HG03565 (cell line): ENCODE measurements at regions not wholly inside any gene's neighbourhood (a gene's known extent, or its start where the extent isn't known, plus 50 kb on each side); places are given as distances from the start of the nearest gene placed in this dataset.
"Not testable (repeated sequence)": the region's sequence is repeated elsewhere in the genome, so short reads cannot be mapped to it uniquely, and the experiment has no call there.

Experiments used
- ATAC-seq: cut with Tn5 transposase; IDR thresholded peaks from one replicate; pipeline ENCODE4 v1.9.1; 2021; ENCODE audit warnings: mild to moderate bottlenecking, moderate library complexity; ENCODE audit not compliant: unreplicated experiment

- ATAC-seq = no peak
Observed at GRCh38 chr12:124654666-124655047, 87.2 kb upstream of the NCOR2 start.

- no peak for ATAC-seq
Observed at GRCh38 chr12:124653169-124653931, 85.9 kb upstream of the NCOR2 start.

GRCh38 chr12:124652661-124653060 lies 85.2 kb upstream of the NCOR2 start:
- ATAC-seq = no peak

GRCh38 chr12:124651516-124652273 lies 84.3 kb upstream of the NCOR2 start:
- no peak for ATAC-seq

- ATAC-seq = no peak
Observed at GRCh38 chr12:124650912-124651311, 83.5 kb upstream of the NCOR2 start.

GRCh38 chr12:124648710-124649384 lies 81.4 kb upstream of the NCOR2 start:
- ATAC-seq = no peak

- no peak for ATAC-seq
Observed at GRCh38 chr12:124647316-124647715, 79.9 kb upstream of the NCOR2 start.

GRCh38 chr12:124646385-124647230 lies 79.2 kb upstream of the NCOR2 start:
- ATAC-seq = no peak

GRCh38 chr12:124645530-124646244 lies 78.3 kb upstream of the NCOR2 start:
- ATAC-seq = no peak

- not testable (repeated sequence) for ATAC-seq
Observed at GRCh38 chr12:124643768-124644167, 76.4 kb upstream of the NCOR2 start.

- no peak for ATAC-seq
Observed at GRCh38 chr12:124642105-124642504, 74.7 kb upstream of the NCOR2 start.

- ATAC-seq = no peak
Observed at GRCh38 chr12:124641591-124641990, 74.2 kb upstream of the NCOR2 start.

- no peak for ATAC-seq
Observed at GRCh38 chr12:124640056-124640455, 72.6 kb upstream of the NCOR2 start.

GRCh38 chr12:124639122-124639806 lies 71.9 kb upstream of the NCOR2 start:
- no peak for ATAC-seq

- no peak for ATAC-seq
Observed at GRCh38 chr12:124637581-124637981, 70.2 kb upstream of the NCOR2 start.

- no peak for ATAC-seq
Observed at GRCh38 chr12:124637163-124637562, 69.8 kb upstream of the NCOR2 start.

- ATAC-seq = no peak
Observed at GRCh38 chr12:124636138-124636978, 68.9 kb upstream of the NCOR2 start.

GRCh38 chr12:124635316-124635715 lies 67.9 kb upstream of the NCOR2 start:
- ATAC-seq = no peak
